ENCODE measurements at regions not wholly inside any gene's neighbourhood (a gene's known extent, or its start where the extent isn't known, plus 50 kb on each side); places are given as distances from the start of the nearest gene placed in this dataset.

DNA sequence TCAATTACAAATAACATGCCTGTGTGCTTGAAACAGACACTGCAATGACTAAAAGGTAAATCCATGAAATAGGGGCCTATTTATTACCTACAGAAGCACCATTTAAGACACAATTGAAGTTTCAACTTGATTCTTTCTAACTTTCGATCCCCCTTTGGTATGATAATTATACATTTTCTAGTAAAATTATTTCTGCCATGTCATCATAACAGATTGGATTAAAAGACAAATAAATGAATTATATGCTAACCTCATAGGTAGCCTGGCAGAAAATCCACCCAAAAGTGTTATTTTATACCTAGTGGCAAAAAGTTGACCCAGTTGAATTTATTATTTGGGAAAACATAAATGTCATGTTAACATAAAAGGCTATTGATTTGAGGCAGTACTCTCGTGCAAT is 241.1 kb downstream of the RAB38 start:
- TF ChIP-seq, protein P1, sequence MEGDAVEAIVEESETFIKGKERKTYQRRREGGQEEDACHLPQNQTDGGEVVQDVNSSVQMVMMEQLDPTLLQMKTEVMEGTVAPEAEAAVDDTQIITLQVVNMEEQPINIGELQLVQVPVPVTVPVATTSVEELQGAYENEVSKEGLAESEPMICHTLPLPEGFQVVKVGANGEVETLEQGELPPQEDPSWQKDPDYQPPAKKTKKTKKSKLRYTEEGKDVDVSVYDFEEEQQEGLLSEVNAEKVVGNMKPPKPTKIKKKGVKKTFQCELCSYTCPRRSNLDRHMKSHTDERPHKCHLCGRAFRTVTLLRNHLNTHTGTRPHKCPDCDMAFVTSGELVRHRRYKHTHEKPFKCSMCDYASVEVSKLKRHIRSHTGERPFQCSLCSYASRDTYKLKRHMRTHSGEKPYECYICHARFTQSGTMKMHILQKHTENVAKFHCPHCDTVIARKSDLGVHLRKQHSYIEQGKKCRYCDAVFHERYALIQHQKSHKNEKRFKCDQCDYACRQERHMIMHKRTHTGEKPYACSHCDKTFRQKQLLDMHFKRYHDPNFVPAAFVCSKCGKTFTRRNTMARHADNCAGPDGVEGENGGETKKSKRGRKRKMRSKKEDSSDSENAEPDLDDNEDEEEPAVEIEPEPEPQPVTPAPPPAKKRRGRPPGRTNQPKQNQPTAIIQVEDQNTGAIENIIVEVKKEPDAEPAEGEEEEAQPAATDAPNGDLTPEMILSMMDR (conservative IDR thresholded peaks at IDR 0.05 in 1 of 2, IDR thresholded peaks at IDR 0.05 in 1 of 2; ENCODE audit: extremely low read depth in 1 of 2, insufficient read depth in 1 of 2, low read depth in 1 of 2, low read length in 2 of 2) = no peak
- TF ChIP-seq EZH2 (IDR thresholded peaks at IDR 0.05; ENCODE audit: borderline replicate concordance, low read length) = no peak

Data from mammary epithelial cell (primary cell).